GM19025 (cell line): ENCODE measurements at regions not wholly inside any gene's neighbourhood (a gene's known extent, or its start where the extent isn't known, plus 50 kb on each side); places are given as distances from the start of the nearest gene placed in this dataset.
"Not testable (repeated sequence)": the region's sequence is repeated elsewhere in the genome, so short reads cannot be mapped to it uniquely, and the experiment has no call there.

Source experiments
- ATAC-seq: cut with Tn5 transposase; IDR thresholded peaks from one replicate; pipeline ENCODE4 v1.9.1; 2021; ENCODE audit warnings: mild to moderate bottlenecking, low read depth, moderate library complexity; ENCODE audit not compliant: unreplicated experiment

DNA sequence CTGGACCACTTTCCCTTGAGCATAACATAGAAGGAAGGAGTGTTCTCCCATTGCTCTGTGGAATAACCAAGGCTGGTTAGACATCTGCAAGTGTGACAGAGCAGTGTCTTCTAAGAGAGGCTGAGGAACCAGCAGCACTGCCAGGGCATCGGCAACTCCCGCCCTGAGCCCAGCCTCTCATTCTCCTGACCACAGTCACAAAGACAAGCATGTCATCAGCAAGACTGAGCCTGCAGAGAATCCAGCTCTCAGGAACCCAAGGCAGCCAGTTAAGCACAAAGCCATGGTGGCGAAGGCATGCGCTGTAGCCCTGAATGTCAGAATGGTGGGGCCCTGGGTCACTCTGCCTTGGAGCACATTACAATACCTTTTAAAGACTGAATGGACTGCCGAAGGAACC is 253.9 kb downstream of the AGTPBP1 start:
- no peak for ATAC-seq

- ATAC-seq: no peak
Measured at GRCh38 chr9:85484235-85484634, 257.5 kb downstream of the AGTPBP1 start.

DNA sequence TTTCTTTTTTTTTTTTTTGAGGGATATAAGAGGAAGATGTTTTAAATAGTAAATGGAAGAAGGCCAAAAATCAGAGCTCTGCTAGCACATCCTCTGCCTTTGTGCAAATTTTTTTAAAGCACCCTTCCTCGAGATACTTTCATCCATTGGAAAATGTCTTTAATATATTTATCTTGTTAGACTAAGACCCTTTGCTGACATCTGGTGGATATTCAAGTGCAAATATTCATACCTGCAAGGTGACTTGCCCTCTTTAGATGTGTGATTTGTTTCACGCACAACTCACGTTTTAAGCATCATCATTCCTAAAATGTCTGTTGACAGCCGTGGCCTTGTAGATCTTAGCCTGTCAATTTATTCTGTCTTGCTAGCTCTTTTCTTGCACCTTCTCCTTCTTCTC is 258.5 kb downstream of the AGTPBP1 start:
- ATAC-seq: no peak

DNA sequence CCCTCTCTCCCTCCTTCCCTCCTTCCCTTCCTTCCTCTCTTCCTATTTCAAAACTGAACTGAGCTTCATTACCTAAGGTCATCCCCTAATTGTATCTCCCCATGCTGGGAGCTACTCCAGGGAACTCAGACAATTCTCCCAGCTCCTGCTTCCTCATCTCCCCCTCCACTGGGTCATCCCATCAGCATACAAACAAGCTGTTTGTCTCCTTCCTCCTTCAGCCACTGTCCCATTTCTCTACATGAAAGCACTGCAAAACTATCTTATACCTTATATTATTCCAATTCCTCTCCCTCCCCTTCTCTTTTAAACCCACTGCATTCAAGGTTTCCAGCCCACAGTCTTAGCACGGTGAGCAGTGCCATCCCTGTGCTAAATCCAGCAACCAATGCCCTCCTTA is 262.4 kb downstream of the AGTPBP1 start:
- ATAC-seq: no peak

- no peak for ATAC-seq
Measured at GRCh38 chr9:85478847-85479246, 262.9 kb downstream of the AGTPBP1 start.

GRCh38 chr9:85474896-85475295 is 266.9 kb downstream of the AGTPBP1 start:
- ATAC-seq: not testable (repeated sequence)

GRCh38 chr9:85471791-85472190 is 270.0 kb downstream of the AGTPBP1 start:
- no peak for ATAC-seq

DNA sequence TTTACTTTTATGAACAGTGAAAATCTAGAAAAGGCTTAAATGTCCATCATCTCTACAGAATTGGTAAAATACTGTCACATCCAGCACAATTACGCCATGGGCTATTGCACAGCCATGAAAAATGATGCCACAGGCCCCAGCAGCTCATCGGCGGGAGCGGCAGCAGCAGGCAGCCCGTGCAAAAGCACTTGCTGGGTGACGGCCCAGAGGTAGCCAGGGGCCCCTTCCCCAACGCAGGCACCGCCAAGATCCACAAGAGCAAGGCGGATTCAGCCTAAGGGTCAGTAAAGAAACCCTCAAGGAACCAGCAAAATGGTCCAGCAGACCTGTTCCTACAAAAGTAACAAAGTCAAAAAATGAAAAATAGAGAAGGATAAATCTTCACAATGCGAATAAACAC is 272.7 kb downstream of the AGTPBP1 start:
- ATAC-seq: no peak

GRCh38 chr9:85466834-85467233 is 274.9 kb downstream of the AGTPBP1 start:
- no peak for ATAC-seq

- not testable (repeated sequence) for ATAC-seq
Measured at GRCh38 chr9:85458114-85458864, 283.5 kb downstream of the AGTPBP1 start.

GRCh38 chr9:85453850-85454249 is 287.9 kb downstream of the AGTPBP1 start:
- no peak for ATAC-seq

GRCh38 chr9:85452841-85453240 is 288.9 kb downstream of the AGTPBP1 start:
- no peak for ATAC-seq

DNA sequence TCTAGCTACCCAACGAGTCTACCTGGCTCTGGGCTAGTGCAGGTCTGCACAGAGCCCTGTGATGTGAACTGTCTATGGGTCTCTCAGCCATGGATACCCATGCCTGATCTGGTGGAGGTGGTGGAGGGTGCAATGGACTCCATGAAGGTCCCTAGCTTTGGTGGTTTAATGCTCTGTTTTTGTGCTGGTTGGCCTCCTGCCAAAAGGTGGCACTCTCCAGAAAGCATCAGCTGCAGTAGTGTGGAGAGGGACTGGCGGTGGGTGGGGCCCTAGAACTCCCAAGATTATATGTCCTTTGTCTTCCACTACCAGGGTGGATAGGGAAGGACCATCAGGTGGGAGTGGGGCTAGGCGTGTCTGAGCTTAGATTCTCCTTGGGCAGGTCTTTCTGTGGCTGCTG is 290.1 kb downstream of the AGTPBP1 start:
- no peak for ATAC-seq

GRCh38 chr9:85445887-85446286 is 295.9 kb downstream of the AGTPBP1 start:
- no peak for ATAC-seq

- ATAC-seq: no peak
Measured at GRCh38 chr9:85444243-85444642, 297.5 kb downstream of the AGTPBP1 start.

GRCh38 chr9:85443190-85443598 is 298.6 kb downstream of the AGTPBP1 start:
- no peak for ATAC-seq

- ATAC-seq: no peak
Measured at GRCh38 chr9:85439791-85440190, 302.0 kb downstream of the AGTPBP1 start.

- not testable (repeated sequence) for ATAC-seq
Measured at GRCh38 chr9:85433956-85434355, 307.8 kb downstream of the AGTPBP1 start.

GRCh38 chr9:85433551-85433950 is 308.2 kb downstream of the AGTPBP1 start:
- not testable (repeated sequence) for ATAC-seq

DNA sequence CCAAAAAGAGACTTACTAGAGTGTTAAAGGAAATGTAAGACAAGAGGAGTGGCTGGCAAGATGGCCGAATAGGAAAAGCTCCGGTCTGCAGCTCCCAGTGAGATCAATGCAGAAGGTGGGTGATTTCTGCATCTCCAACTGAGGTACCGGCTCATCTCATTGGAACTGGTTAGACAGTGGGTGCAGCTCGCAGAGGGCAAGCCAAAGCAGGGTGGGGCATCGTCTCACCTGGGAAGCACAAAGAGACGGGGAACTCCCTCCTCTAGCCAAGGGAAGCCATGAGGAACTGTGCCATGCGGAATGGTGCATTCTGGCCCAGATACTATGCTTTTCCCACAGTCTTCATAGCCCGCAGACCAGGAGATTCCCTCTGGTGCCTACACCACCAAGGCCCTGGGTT is 308.7 kb downstream of the AGTPBP1 start:
- ATAC-seq: no peak

- no peak for ATAC-seq
Measured at GRCh38 chr9:85432599-85432998, 309.2 kb downstream of the AGTPBP1 start.

- no peak for ATAC-seq
Measured at GRCh38 chr9:85431339-85432102, 310.2 kb downstream of the AGTPBP1 start.
